Aorta (tissue), 5 donors: ENCODE measurements at regions not wholly inside any gene's neighbourhood (a gene's known extent, or its start where the extent isn't known, plus 50 kb on each side); places are given as distances from the start of the nearest gene placed in this dataset.

Experiments used
- ATAC-seq: fragments of 200-7000 bp; cut with Tn5 transposase; one replicate; pipeline ENCODE4 v1.9.1; 2022; ENCODE audit warnings: moderate library complexity; ENCODE audit not compliant: low FRiP score
- DNase-seq, 2 donors: peaks; one replicate each; pipeline ENCODE4 v3.0.0-alpha.2; 2020
- H3K27ac ChIP-seq, 2 donors: one replicate each; pipeline ENCODE4 v1.5.1; 2013; ENCODE audit warnings: low read length in 2 of 2, mild to moderate bottlenecking in 2 of 2, moderate library complexity in 2 of 2, control low read depth in 1 of 2, inconsistent platforms in 1 of 2, low read depth in 1 of 2
- H3K27me3 ChIP-seq, 2 donors: one replicate each; pipeline ENCODE4 v1.6.1; 2013; ENCODE audit warnings: control low read depth in 1 of 2, low read length in 1 of 2, mild to moderate bottlenecking in 1 of 2, moderate library complexity in 1 of 2; ENCODE audit not compliant: insufficient read depth in 2 of 2, control insufficient read depth in 1 of 2
- H3K36me3 ChIP-seq, 2 donors: one replicate each; pipeline ENCODE4 v1.6.1; 2013; ENCODE audit warnings: control low read depth in 1 of 2, low read length in 1 of 2, mild to moderate bottlenecking in 1 of 2; ENCODE audit not compliant: insufficient read depth in 2 of 2, control insufficient read depth in 1 of 2
- H3K4me1 ChIP-seq, 2 donors: one replicate each; pipeline ENCODE4 v1.6.1; 2013; ENCODE audit warnings: low read length in 2 of 2, control low read depth in 1 of 2, mild to moderate bottlenecking in 1 of 2, moderate library complexity in 1 of 2; ENCODE audit not compliant: insufficient read depth in 2 of 2, control insufficient read depth in 1 of 2
- H3K4me3 ChIP-seq, 2 donors: one replicate each; pipeline ENCODE4 v1.5.1; 2013; ENCODE audit warnings: low read length in 2 of 2, control low read depth in 1 of 2, mild to moderate bottlenecking in 1 of 2
- H3K9me3 ChIP-seq: one replicate; pipeline ENCODE4 v1.6.1; 2013; ENCODE audit warnings: mild to moderate bottlenecking, low read length; ENCODE audit not compliant: control insufficient read depth
- WGBS, 2 donors: extraction: QIAGEN DNeasy Blood & Tissue Kit; methylation state at CpG; one replicate each; pipeline ENCODE4 v1.1.7; 2013; 5-methylcytosine and 5-hydroxymethylcytosine counted together
- intact Hi-C, 2 donors: fragments of 100-400 bp; cut with DNase I; formaldehyde crosslinking; loops; one replicate each; pipeline versions ENCODE4 v1.14.2 to v1.15.0; 2022
- donor health status: healthy with polysubstance abuse.
- donor health status: Bipolar disorder and iron deficiency.
- donor health status: DM: no; HTN: no; CAD: no.
- donor health status: DM: no; HTN: no; CAD: no.
- donor health status: DM: yes; HTN: yes; CAD: no.

- no peaks in the 10 kb centered on the region for H3K27me3 ChIP-seq
- no peak overlapping the region for H3K27ac ChIP-seq
- DNase-seq, result no peak
- ATAC-seq, result no peak
- H3K4me3 ChIP-seq, result no peak overlapping the region
- no peaks in the 10 kb centered on the region for H3K9me3 ChIP-seq
- intact Hi-C loops, result no loop called here
- H3K4me1 ChIP-seq, result no peaks in the 10 kb centered on the region
- no peaks in the 10 kb centered on the region for H3K36me3 ChIP-seq
- 89 to 91% methylated on average over 2 of the region's 2 CpGs for WGBS, 2 donors
Observed at GRCh38 chr5:120738568-120738967, 274.5 kb downstream of the PRR16 start.

GRCh38 chr5:120740989-120741388, 276.9 kb downstream of the PRR16 start:
- H3K36me3 ChIP-seq, result no peaks in the 10 kb centered on the region

GRCh38 chr5:120748474-120748873, 284.4 kb downstream of the PRR16 start:
- ATAC-seq (no peak), DNase-seq (no peak)
- Histone ChIP-seq H3K4me3 (no peak overlapping the region), H3K4me1 (no peaks in the 10 kb centered on the region), H3K9me3 (no peaks in the 10 kb centered on the region), H3K27ac (no peak overlapping the region), H3K36me3 (no peaks in the 10 kb centered on the region), H3K27me3 (no peaks in the 10 kb centered on the region)
- WGBS, 2 donors, result 93 to 94% methylated on average over 2 of the region's 2 CpGs
- intact Hi-C loops, result no loop called here

More at GRCh38 chr5:120740989-120741388, 276.9 kb downstream of the PRR16 start:
- no peak for ATAC-seq
- Histone ChIP-seq H3K27me3 (no peaks in the 10 kb centered on the region), H3K9me3 (no peaks in the 10 kb centered on the region), H3K4me3 (no peak overlapping the region), H3K27ac (no peak overlapping the region), H3K4me1 (no peaks in the 10 kb centered on the region)
- no peak for DNase-seq
- intact Hi-C loops, result no loop called here

DNA sequence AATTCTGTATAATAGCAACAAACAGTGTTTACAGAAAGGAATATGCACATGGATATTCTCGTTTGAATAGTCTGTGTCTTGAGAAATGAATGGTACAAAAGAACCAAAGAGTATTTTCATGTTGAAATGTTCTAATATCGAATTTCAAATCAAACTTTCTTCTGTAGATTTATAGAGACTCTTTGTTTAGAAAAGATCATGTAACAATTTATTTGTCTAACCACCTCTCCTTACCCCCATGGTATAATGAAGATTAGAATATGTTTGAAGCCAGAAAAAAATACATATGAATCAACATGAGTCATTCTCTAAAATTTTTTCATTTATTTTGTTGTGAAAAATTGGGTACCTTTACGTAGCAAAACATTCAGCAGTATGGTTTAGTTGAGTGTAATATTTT, 285.6 kb downstream of the PRR16 start:
- intact Hi-C loops, result no loop called here
- Histone ChIP-seq H3K27me3 (no peaks in the 10 kb centered on the region), H3K9me3 (no peaks in the 10 kb centered on the region), H3K27ac (no peak overlapping the region), H3K4me1 (no peaks in the 10 kb centered on the region), H3K4me3 (no peak overlapping the region), H3K36me3 (no peaks in the 10 kb centered on the region)
- 90 to 91% methylated on average over 3 of the region's 3 CpGs for WGBS, 2 donors
- DNase-seq, result no peak
- ATAC-seq, result no peak

DNA sequence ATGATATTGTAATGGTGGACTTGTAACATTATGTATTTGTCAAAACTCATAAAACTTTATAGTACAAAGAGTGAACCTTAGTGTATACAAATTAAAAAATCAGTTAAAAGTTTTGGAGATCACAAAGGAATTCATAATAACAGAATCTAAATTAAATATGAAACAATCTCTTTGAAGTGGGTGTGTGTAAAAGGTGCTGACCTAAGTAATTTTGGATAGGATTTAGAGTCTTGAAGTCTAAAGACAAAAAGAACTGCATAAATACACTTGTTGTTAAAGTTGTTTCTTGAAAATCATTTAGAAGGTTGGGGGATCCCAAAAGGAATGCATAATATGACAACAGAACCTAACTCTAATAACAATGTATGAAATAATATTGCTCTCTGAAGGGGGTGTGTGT, 295.5 kb downstream of the PRR16 start:
- H3K27ac ChIP-seq, result no peak overlapping the region
- H3K36me3 ChIP-seq, result no peaks in the 10 kb centered on the region
- DNase-seq (no peak), ATAC-seq (no peak)
- no peaks in the 10 kb centered on the region for H3K27me3 ChIP-seq
- peaks cover 2% of the 10 kb centered on the region for H3K9me3 ChIP-seq
- H3K4me3 ChIP-seq, result no peak overlapping the region
- intact Hi-C loops, result no loop called here
- no peaks in the 10 kb centered on the region for H3K4me1 ChIP-seq

DNA sequence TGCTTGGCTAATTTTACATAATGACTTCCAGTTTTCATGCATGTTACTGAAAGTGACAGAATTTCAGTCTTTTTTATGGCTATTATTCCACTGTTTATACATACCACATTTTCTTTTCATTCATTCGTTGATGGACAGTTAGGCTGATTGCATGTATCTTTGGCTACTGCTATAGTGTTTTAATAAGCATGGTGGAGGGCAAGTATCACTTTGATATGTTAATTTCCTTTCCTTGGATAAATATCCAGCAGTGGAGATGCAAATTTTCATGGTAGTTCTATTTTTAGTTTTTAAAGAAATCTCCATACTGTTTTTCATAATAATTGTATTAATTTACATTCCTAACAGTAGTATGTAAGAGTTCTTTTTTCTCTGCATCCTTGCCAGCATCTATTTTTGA, 297.9 kb downstream of the PRR16 start:
- no peak for DNase-seq
- intact Hi-C loops, result no loop called here
- H3K36me3 ChIP-seq, result no peaks in the 10 kb centered on the region
- H3K4me1 ChIP-seq, result no peaks in the 10 kb centered on the region
- H3K4me3 ChIP-seq, result no peak overlapping the region
- ATAC-seq, result no peak
- H3K9me3 ChIP-seq, result no peaks in the 10 kb centered on the region
- no peaks in the 10 kb centered on the region for H3K27me3 ChIP-seq
- no peak overlapping the region for H3K27ac ChIP-seq
- 56 to 73% methylated on average over 1 of the region's 1 CpG for WGBS, 2 donors

- no peaks in the 10 kb centered on the region for H3K36me3 ChIP-seq
Observed at GRCh38 chr5:120765189-120765588, 301.1 kb downstream of the PRR16 start.

GRCh38 chr5:120767178-120767820, 303.2 kb downstream of the PRR16 start:
- no peaks in the 10 kb centered on the region for H3K9me3 ChIP-seq
- no peak overlapping the region for H3K4me3 ChIP-seq
- H3K4me1 ChIP-seq, result no peaks in the 10 kb centered on the region
- no peak for ATAC-seq
- no peak overlapping the region for H3K27ac ChIP-seq
- intact Hi-C loops, result no loop called here
- H3K36me3 ChIP-seq, result no peaks in the 10 kb centered on the region
- H3K27me3 ChIP-seq, result no peaks in the 10 kb centered on the region
- WGBS, 2 donors, result 95 to 96% methylated on average over 1 of the region's 1 CpG
- DNase-seq, result no peak

More at GRCh38 chr5:120765189-120765588, 301.1 kb downstream of the PRR16 start:
- Histone ChIP-seq H3K4me1 (no peaks in the 10 kb centered on the region), H3K4me3 (no peak overlapping the region), H3K9me3 (no peaks in the 10 kb centered on the region), H3K27me3 (no peaks in the 10 kb centered on the region), H3K27ac (no peak overlapping the region)
- WGBS, 2 donors, result 40 to 45% methylated on average over 2 of the region's 2 CpGs
- no peak for DNase-seq
- no peak for ATAC-seq
- intact Hi-C loops, result no loop called here

DNA sequence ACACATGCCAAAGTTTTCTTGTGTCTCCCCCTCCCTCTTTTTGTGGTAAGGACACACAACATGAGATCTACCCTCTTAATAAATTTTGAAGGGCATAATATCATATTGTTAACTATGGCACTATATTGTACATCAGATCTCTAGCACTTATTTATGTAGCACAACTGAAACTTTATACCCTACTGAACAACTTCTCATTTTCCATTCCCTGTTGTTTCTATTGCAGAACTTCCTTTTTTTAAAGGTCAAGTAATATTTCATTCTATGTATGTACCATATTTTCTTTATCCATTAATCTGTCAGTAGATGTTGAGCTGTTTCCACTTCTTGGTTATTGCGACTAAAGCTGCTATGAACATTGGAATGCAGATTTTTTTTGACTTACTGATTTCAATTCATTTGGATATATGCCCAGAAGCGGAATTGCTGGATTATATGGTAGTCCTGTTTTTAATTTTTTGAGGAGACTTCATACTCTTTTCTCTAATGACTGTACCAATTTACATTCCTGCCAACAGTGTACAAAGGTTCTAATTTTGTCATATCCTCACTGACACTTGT, 305.3 kb downstream of the PRR16 start:
- ATAC-seq (no peak), DNase-seq (no peak)
- no peaks in the 10 kb centered on the region for H3K27me3 ChIP-seq
- no peaks in the 10 kb centered on the region for H3K36me3 ChIP-seq
- 62 to 69% methylated on average over 2 of the region's 2 CpGs for WGBS, 2 donors
- no peak overlapping the region for H3K27ac ChIP-seq
- no peaks in the 10 kb centered on the region for H3K9me3 ChIP-seq
- H3K4me1 ChIP-seq, result no peaks in the 10 kb centered on the region
- intact Hi-C loops, result no loop called here
- H3K4me3 ChIP-seq, result no peak overlapping the region
